Endothelial cell of umbilical vein (primary cell): ENCODE measurements at regions not wholly inside any gene's neighbourhood (a gene's known extent, or its start where the extent isn't known, plus 50 kb on each side); places are given as distances from the start of the nearest gene placed in this dataset.

Experiments used
- BruUV-seq: library from RNA; stranded (reverse); fragments of 400-500 nt; replicated peaks from 2 replicates; lab custom pipeline; 2021; lab: Mats Ljungman, UMichigan
- CTCF ChIA-PET: fragments of 300-600, 350-600 bp; sonication (Branson Sonifier 250); formaldehyde crosslinking; loops from one replicate; lab custom pipeline; 2021; ENCODE audit warnings: antibody characterized with exemption, inconsistent platforms; lab: Charles Lee
- POLR2A ChIA-PET: fragments of 300-600, 350-600 bp; sonication (Branson Sonifier 250); formaldehyde crosslinking; loops from one replicate; lab custom pipeline; 2021; ENCODE audit warnings: antibody characterized with exemption, inconsistent platforms; lab: Charles Lee
- DNase-seq: peaks from one replicate; pipeline ENCODE4 v3.0.0-alpha.2; 2011; ENCODE audit warnings: low read depth, low spot score
- FAIRE-seq: peaks from 2 replicates; lab custom pipeline; 2011; peaks lifted over from hg19 to GRCh38; lab: Jason Lieb, UNC
- H2AFZ ChIP-seq: 2 replicates; pipeline ENCODE4 v1.6.0; 2012; ENCODE audit warnings: low read depth, low read length, control low read depth, inconsistent platforms
- H3K27ac ChIP-seq: 2 replicates; pipeline ENCODE4 v1.5.1; 2011; ENCODE audit warnings: low read depth, mild to moderate bottlenecking, control low read depth, low read length, moderate library complexity; ENCODE audit not compliant: insufficient read depth
- H3K27me3 ChIP-seq, 2 experiments: 2 replicates each; pipeline versions ENCODE4 v1.6.0 to v1.6.1; 2011; ENCODE audit warnings: low read length in 2 of 2, mixed read lengths in 1 of 2; ENCODE audit not compliant: control insufficient read depth in 2 of 2, insufficient read depth in 2 of 2
- H3K36me3 ChIP-seq, 2 experiments: 2 replicates in 1 of 2; 3 replicates in 1 of 2; pipeline ENCODE4 v1.5.1; 2011; ENCODE audit warnings: low read length in 2 of 2, mild to moderate bottlenecking in 1 of 2, moderate library complexity in 1 of 2; ENCODE audit not compliant: control insufficient read depth in 2 of 2, insufficient read depth in 2 of 2; ENCODE audit errors: extremely low read depth in 1 of 2
- H3K4me1 ChIP-seq: 3 replicates; pipeline ENCODE4 v1.5.1; 2011; ENCODE audit warnings: mild to moderate bottlenecking, low read length; ENCODE audit not compliant: control insufficient read depth, insufficient read depth; ENCODE audit errors: extremely low read depth
- H3K4me2 ChIP-seq: 2 replicates; pipeline ENCODE4 v1.6.1; 2011; ENCODE audit warnings: low read length, control low read depth, mixed read lengths; ENCODE audit not compliant: insufficient read depth
- H3K4me3 ChIP-seq, 3 experiments: fragments of 200-600 bp in 1 of 3; sonication (generic), shearing (Covaris generic) in 1 of 3; replicated peaks in 1 of 3; 2 replicates each; pipeline ENCODE4 v1.5.1; 2011 to 2016; ENCODE audit warnings: control low read depth in 3 of 3, low read length in 3 of 3, mild to moderate bottlenecking in 2 of 3, inconsistent platforms in 1 of 3, low read depth in 1 of 3, moderate library complexity in 1 of 3; ENCODE audit not compliant: insufficient read depth in 1 of 3
- H3K79me2 ChIP-seq: 2 replicates; pipeline ENCODE4 v1.6.0; 2012; ENCODE audit warnings: low read length, inconsistent platforms; ENCODE audit not compliant: control insufficient read depth, insufficient read depth
- H3K9ac ChIP-seq: replicated peaks from 2 replicates; pipeline ENCODE3; 2011; ENCODE audit warnings: low read length, control low read depth; ENCODE audit not compliant: insufficient read depth; ENCODE audit errors: extremely low read depth
- H3K9me1 ChIP-seq: replicated peaks from 3 replicates; pipeline ENCODE4 v1.6.0; 2011; ENCODE audit warnings: mild to moderate bottlenecking, low read length; ENCODE audit not compliant: control insufficient read depth, insufficient read depth; ENCODE audit errors: extremely low read depth
- H3K9me3 ChIP-seq: replicated peaks from 2 replicates; pipeline ENCODE4 v1.5.1; 2012; ENCODE audit warnings: low read length, inconsistent platforms; ENCODE audit not compliant: control insufficient read depth, insufficient read depth
- H4K20me1 ChIP-seq: replicated peaks from 2 replicates; pipeline ENCODE3; 2011; ENCODE audit warnings: mild to moderate bottlenecking, low read length; ENCODE audit not compliant: control insufficient read depth, insufficient read depth; ENCODE audit errors: extremely low read depth
- EZH2 ChIP-seq: IDR thresholded peaks from 2 replicates; pipeline ENCODE4 v1.6.1; 2012; ENCODE audit warnings: borderline replicate concordance, low read depth, mild to moderate bottlenecking, moderate library complexity, low read length, inconsistent platforms; ENCODE audit not compliant: severe bottlenecking
- FOS ChIP-seq: IDR thresholded peaks from 2 replicates; pipeline ENCODE4 v1.6.1; 2011; ENCODE audit warnings: mild to moderate bottlenecking, low read length, moderate library complexity, borderline replicate concordance; ENCODE audit not compliant: insufficient read depth
- GATA2 ChIP-seq: IDR thresholded peaks from 2 replicates; pipeline ENCODE4 v1.7.0; 2011; ENCODE audit warnings: low read depth, mild to moderate bottlenecking, moderate library complexity, mixed read lengths, low read length; ENCODE audit not compliant: insufficient read length, insufficient read depth
- JUN ChIP-seq: IDR thresholded peaks from 2 replicates; pipeline ENCODE4 v1.6.1; 2011; ENCODE audit warnings: borderline replicate concordance, low read depth; ENCODE audit not compliant: insufficient read length, insufficient read depth
- MYC ChIP-seq: IDR thresholded peaks from one replicate; pipeline ENCODE4 v1.6.1; 2011; ENCODE audit warnings: mild to moderate bottlenecking, low read depth, low read length
- POLR2A ChIP-seq: IDR thresholded peaks from 2 replicates; pipeline ENCODE4 v1.6.1; 2012; ENCODE audit warnings: low read depth, mild to moderate bottlenecking, control low read depth, low read length
- POLR2AphosphoS5 ChIP-seq: IDR thresholded peaks from 2 replicates; pipeline ENCODE4 v1.6.1; 2012; ENCODE audit warnings: low read depth, mild to moderate bottlenecking, control low read depth, low read length, moderate library complexity; ENCODE audit not compliant: insufficient read depth
- dilution Hi-C: fragments of 300-500 bp; cut with MboI; formaldehyde crosslinking; loops from one replicate; pipeline ENCODE4 v1.15.0; 2019; ENCODE audit warnings: low sequenced_read_pairs; ENCODE audit not compliant: extremely low pct_ligation_motif_present
- intact Hi-C: fragments of 100-400 bp; cut with micrococcal nuclease; formaldehyde crosslinking; loops from one replicate; pipeline ENCODE4 v1.10.0; 2022
- TF ChIP-seq, protein P1 (sequence below): IDR thresholded peaks from 2 replicates; pipeline ENCODE4 v1.6.1; 2011; ENCODE audit not compliant: insufficient read depth, insufficient read length
- TF ChIP-seq, protein P2 (sequence below), 2 donors: IDR thresholded peaks; 1 replicate in 1 of 2; 2 replicates in 1 of 2; pipeline ENCODE4 v1.5.1; 2011; ENCODE audit warnings: low read length in 2 of 2, mild to moderate bottlenecking in 2 of 2, moderate library complexity in 2 of 2, control low read depth in 1 of 2, inconsistent platforms in 1 of 2, low read depth in 1 of 2; ENCODE audit not compliant: insufficient read depth in 1 of 2; ENCODE audit errors: extremely low read depth in 1 of 2

DNA sequence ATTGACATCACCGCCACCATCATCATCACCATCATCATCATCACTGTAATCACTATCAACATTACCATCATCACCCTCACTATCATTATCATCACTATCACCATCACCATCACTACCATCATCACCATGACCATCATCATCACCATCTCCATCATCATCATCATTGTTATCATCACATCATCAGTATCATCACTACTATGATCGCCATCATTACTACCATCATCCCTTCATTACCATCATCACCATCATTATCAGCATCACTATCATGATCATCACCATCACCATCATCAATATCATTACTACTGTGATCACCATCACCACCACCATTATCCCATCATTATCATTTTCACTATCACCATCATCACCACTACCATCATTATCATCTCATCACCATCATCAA, 368.3 kb downstream of the SEC14L1 start:
- Histone ChIP-seq H4K20me1 (no peaks in the 10 kb centered on the region), H3K9ac (no peak overlapping the region), H3K9me3 (no peaks in the 10 kb centered on the region), H3K79me2 (no peaks in the 10 kb centered on the region), H3K27ac (no peak overlapping the region), H3K4me1 (no peaks in the 10 kb centered on the region), H3K4me2 (no peak overlapping the region), H3K27me3 (peaks cover 3 to 8% of the 10 kb centered on the region in 2 experiments), H2AFZ (no peak overlapping the region), H3K4me3 (no peak overlapping the region), H3K9me1 (no peaks in the 10 kb centered on the region), H3K36me3 (no peaks in the 10 kb centered on the region)
- BruUV-seq = no TSS peak
- intact Hi-C loops = no loop called here
- TF ChIP-seq, protein P1, sequence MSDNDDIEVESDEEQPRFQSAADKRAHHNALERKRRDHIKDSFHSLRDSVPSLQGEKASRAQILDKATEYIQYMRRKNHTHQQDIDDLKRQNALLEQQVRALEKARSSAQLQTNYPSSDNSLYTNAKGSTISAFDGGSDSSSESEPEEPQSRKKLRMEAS = no peak
- TF ChIP-seq POLR2A (no peak), FOS (no peak), GATA2 (no peak), EZH2 (no peak), POLR2AphosphoS5 (no peak), JUN (no peak), MYC (no peak)
- TF ChIP-seq, protein P2, sequence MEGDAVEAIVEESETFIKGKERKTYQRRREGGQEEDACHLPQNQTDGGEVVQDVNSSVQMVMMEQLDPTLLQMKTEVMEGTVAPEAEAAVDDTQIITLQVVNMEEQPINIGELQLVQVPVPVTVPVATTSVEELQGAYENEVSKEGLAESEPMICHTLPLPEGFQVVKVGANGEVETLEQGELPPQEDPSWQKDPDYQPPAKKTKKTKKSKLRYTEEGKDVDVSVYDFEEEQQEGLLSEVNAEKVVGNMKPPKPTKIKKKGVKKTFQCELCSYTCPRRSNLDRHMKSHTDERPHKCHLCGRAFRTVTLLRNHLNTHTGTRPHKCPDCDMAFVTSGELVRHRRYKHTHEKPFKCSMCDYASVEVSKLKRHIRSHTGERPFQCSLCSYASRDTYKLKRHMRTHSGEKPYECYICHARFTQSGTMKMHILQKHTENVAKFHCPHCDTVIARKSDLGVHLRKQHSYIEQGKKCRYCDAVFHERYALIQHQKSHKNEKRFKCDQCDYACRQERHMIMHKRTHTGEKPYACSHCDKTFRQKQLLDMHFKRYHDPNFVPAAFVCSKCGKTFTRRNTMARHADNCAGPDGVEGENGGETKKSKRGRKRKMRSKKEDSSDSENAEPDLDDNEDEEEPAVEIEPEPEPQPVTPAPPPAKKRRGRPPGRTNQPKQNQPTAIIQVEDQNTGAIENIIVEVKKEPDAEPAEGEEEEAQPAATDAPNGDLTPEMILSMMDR (IDR thresholded peaks at IDR 0.05; ENCODE audit: extremely low read depth in 1 of 2, insufficient read depth in 1 of 2, low read depth in 1 of 2, low read length in 2 of 2) = no peak
- dilution Hi-C loops = no loop called here
- ChIA-PET CTCF (no interaction called here), POLR2A (no interaction called here)
- FAIRE-seq (no peak), DNase-seq (no peak)
